ENCODE measurements at regions not wholly inside any gene's neighbourhood (a gene's known extent, or its start where the extent isn't known, plus 50 kb on each side); places are given as distances from the start of the nearest gene placed in this dataset.
A peak's percentile ranks its signal among the peaks of the same experiment; 100 is the strongest.

DNA sequence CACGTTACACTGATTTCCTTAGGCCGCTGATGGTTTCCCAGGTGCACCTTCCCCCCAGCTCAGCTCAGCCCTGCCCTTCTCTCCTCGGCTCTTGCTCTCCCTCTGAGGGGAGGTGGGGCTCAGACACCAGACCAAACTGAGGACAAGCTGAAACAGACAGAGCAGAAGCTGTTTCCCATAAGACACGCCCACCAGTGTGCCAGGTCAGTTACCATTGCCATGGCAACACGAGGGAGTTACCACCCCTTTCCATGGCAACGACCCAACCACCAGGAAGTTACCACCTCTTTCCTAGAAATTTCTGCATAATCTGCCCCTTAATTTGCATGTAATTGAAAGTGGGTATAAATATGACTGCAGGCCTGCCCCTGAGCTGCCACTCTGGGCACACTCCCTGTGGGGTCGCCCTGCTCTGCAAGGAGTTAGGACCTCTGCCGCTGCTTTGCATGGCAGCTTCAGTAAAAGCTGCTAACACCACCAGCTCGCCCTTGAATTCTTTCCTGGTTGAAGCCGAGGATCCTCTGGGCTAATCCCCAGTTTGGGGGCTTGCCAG is 120.9 kb upstream of the SMIM21 start:
- TF ChIP-seq, protein P1, sequence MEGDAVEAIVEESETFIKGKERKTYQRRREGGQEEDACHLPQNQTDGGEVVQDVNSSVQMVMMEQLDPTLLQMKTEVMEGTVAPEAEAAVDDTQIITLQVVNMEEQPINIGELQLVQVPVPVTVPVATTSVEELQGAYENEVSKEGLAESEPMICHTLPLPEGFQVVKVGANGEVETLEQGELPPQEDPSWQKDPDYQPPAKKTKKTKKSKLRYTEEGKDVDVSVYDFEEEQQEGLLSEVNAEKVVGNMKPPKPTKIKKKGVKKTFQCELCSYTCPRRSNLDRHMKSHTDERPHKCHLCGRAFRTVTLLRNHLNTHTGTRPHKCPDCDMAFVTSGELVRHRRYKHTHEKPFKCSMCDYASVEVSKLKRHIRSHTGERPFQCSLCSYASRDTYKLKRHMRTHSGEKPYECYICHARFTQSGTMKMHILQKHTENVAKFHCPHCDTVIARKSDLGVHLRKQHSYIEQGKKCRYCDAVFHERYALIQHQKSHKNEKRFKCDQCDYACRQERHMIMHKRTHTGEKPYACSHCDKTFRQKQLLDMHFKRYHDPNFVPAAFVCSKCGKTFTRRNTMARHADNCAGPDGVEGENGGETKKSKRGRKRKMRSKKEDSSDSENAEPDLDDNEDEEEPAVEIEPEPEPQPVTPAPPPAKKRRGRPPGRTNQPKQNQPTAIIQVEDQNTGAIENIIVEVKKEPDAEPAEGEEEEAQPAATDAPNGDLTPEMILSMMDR (IDR thresholded peaks at IDR 0.05; ENCODE audit: low read depth, low read length) = no peak
- in situ Hi-C loops (cut with HindIII; ENCODE audit: low sequenced_read_pairs) = no loop called here
- no peak overlapping the region for H3K4me3 ChIP-seq (ENCODE audit: low read depth, low read length)
- no peak for DNase-seq (ENCODE audit: low read depth, low spot score)

DNA sequence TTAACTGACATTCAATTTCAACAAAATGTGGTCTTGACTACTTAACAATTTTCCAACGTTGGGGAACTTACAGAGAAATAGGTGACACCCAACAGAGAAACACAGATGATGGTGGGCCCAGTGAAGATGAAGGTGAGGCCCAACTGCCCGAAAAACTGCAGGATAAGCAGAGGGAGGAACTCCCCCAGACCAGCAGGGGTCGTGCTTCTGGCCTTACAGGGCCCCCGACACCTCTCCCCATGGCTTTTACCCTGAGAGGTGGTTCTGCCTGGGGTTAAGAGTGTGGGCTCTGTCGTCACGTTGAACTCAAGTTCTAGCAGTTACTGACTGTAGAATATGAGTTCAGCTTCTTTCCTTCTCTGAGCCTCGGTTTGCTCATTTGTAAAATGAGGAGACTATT is 119.5 kb upstream of the SMIM21 start:
- H3K4me3 ChIP-seq (ENCODE audit: low read depth, low read length) = no peak overlapping the region
- DNase-seq (ENCODE audit: low read depth, low spot score) = no peak
- in situ Hi-C loops (cut with HindIII; ENCODE audit: low sequenced_read_pairs) = no loop called here
- TF ChIP-seq, protein P1 (IDR thresholded peaks at IDR 0.05; ENCODE audit: low read depth, low read length) = peak; percentile 7

DNA sequence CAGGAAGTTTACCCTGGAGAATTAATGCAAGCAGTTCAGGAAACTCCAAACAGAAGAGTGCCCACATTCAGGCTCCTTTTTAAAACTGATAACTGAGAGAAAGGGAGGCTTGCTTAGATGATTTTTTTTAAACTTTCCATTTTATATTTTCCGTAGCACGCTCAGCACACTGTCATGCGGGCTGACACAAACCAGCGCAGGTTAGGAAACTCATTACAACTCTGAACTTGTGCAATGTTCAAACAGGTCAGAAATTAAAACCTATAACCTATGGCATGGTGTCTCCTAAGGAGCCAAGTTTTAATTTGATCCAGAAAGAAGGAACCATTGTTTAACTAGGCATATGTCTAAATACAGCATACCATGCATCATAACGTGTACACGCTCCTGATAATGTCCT is 117.7 kb upstream of the SMIM21 start:
- no peak for DNase-seq (ENCODE audit: low read depth, low spot score)
- TF ChIP-seq, protein P1 (IDR thresholded peaks at IDR 0.05; ENCODE audit: low read depth, low read length) = no peak
- H3K4me3 ChIP-seq (ENCODE audit: low read depth, low read length) = no peak overlapping the region
- in situ Hi-C loops (cut with HindIII; ENCODE audit: low sequenced_read_pairs) = no loop called here

DNA sequence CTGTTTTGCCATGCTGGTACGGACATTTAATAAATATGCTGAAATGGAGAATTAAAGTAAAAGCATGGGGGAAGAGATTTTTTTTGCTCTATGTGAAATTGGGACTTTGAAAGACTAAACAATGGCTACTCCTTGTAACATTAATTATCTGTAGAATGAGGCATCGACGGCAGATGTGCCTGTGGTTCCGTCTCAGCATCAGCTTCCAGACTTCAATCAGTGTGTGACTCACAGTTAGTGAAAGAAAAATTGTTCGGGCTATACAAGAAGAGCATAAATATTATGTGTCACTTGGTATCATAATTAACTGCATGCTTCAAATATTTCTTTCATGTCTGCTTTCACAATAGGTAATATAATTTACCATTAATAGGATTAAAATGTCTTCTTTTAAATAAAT is 117.0 kb upstream of the SMIM21 start:
- peak; percentile 37 for DNase-seq (ENCODE audit: low read depth, low spot score)
- TF ChIP-seq, protein P1 (IDR thresholded peaks at IDR 0.05; ENCODE audit: low read depth, low read length) = no peak
- in situ Hi-C loops (cut with HindIII; ENCODE audit: low sequenced_read_pairs) = no loop called here
- H3K4me3 ChIP-seq (ENCODE audit: low read depth, low read length) = no peak overlapping the region

DNA sequence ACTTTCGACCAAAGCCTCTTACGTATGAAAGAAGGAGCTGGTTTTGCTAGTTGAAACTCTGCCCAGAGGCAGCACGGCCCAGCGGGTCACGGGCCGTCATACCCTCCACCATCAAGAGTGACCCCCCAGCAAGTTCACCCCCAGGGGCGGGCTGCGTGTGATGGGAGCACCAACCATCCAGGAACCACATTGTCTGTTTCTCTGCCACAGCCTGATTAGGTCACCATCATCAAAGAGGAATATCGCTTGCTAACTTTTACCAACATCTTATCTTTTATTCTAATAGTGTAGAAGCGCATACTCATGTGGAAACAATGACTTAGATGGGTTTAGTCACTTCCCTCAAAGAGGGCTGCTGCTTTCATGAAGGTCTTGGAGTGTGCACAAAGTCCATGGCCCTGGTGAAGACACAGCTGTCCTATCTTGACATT is 116.6 kb upstream of the SMIM21 start:
- in situ Hi-C loops (cut with HindIII; ENCODE audit: low sequenced_read_pairs) = no loop called here
- TF ChIP-seq, protein P1 (IDR thresholded peaks at IDR 0.05; ENCODE audit: low read depth, low read length) = no peak
- H3K4me3 ChIP-seq (ENCODE audit: low read depth, low read length) = no peak overlapping the region
- peak; percentile 33 for DNase-seq (ENCODE audit: low read depth, low spot score)

DNA sequence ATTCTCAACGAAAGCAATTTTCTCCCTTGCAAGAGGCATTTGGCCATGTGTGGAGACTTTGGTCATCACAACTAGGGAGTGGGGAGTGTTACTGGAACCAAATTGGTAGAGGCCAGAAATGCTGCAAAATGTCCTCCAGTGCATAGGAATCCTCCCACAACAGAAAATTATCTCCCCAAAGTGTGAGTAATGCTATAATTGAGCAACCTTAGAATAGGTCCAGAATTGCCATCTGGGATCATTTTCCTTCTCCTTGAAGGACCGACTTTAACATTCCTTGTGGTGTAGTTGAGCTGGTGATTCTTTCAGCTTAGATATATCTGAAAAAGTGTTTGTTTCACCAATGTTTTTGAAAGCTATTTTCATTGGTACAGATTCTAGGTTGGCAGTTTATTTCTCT is 111.2 kb upstream of the SMIM21 start:
- TF ChIP-seq, protein P1 (IDR thresholded peaks at IDR 0.05; ENCODE audit: low read depth, low read length) = no peak
- in situ Hi-C loops (cut with HindIII; ENCODE audit: low sequenced_read_pairs) = no loop called here
- no peak overlapping the region for H3K4me3 ChIP-seq (ENCODE audit: low read depth, low read length)
- DNase-seq (ENCODE audit: low read depth, low spot score) = peak; percentile 26

DNA sequence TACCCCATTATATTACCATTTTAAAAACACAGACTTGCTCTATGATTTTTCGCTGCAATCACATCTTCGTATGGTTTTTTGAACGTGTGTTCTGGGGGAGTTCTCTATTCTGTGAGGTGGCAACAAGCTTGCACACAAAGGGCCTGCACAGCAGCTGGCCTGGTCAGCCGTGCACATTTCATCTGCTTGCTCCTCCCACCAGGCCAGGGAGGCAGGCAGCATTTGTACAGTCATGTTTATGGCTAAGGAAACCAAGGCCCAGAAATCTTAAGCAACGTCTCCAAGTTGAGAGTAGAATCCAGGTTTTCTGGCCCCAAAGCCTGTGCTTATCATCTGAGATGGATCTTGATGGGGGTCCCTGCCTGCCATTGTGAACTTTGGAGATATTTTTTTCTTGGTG is 106.4 kb upstream of the SMIM21 start:
- in situ Hi-C loops (cut with HindIII; ENCODE audit: low sequenced_read_pairs) = no loop called here
- DNase-seq (ENCODE audit: low read depth, low spot score) = no peak

More for the DNA sequence above, 106.4 kb upstream of the SMIM21 start:
- no peak overlapping the region for H3K4me3 ChIP-seq (ENCODE audit: low read depth, low read length)
- TF ChIP-seq, protein P1 (IDR thresholded peaks at IDR 0.05; ENCODE audit: low read depth, low read length) = no peak
